Chondrocyte (in vitro differentiated cells): ENCODE measurements at regions not wholly inside any gene's neighbourhood (a gene's known extent, or its start where the extent isn't known, plus 50 kb on each side); places are given as distances from the start of the nearest gene placed in this dataset.

Source experiments
- DNase-seq: peaks from one replicate; pipeline ENCODE4 v3.0.0; 2021; ENCODE audit warnings: mixed read lengths, low spot score
- H3K27ac Mint-ChIP-seq: one replicate; pipeline ENCODE4 v1.8.0; 2021; ENCODE audit warnings: mild to moderate bottlenecking, moderate library complexity, mixed read lengths; ENCODE audit not compliant: unreplicated experiment
- H3K27me3 Mint-ChIP-seq: 2 replicates; pipeline ENCODE4 v1.8.0; 2021; ENCODE audit warnings: low read depth, mixed read lengths
- H3K36me3 Mint-ChIP-seq: 2 replicates; pipeline ENCODE4 v1.8.0; 2021; ENCODE audit warnings: low read depth, mixed read lengths
- H3K4me1 Mint-ChIP-seq: 2 replicates; pipeline ENCODE4 v1.8.0; 2021; ENCODE audit warnings: low read depth, mild to moderate bottlenecking, mixed read lengths
- H3K4me3 Mint-ChIP-seq: one replicate; pipeline ENCODE4 v1.8.0; 2021; ENCODE audit warnings: mild to moderate bottlenecking, moderate library complexity, mixed read lengths; ENCODE audit not compliant: unreplicated experiment
- H3K9me3 Mint-ChIP-seq: 2 replicates; pipeline ENCODE4 v1.8.0; 2021; ENCODE audit warnings: low read depth, mixed read lengths
- TF ChIP-seq, protein P1 (sequence below): fragments of 200-600 bp; sonication (generic); IDR thresholded peaks from 2 replicates; pipeline ENCODE4 v1.5.0; 2021; ENCODE audit warnings: antibody characterized with exemption, mild to moderate bottlenecking, moderate library complexity

DNA sequence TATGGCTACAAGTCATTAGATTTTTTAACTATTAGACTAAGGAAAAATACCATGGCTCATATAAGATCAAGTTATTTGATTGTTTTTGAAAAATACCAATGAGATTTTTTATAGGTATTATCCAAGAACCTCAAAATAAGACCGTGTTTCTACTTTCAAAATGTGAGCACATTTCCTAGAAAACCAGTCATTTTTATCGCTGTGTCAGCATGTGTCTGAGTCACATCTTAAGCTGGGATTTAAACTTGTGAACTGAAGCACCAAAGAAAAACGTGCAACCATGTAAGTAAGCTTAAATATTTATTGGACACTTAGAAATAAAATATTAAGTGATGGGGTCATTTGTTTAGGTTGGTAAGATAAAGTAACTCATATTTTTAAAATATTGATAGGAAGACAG, 1676.0 kb upstream of the NUDT12 start:
- Mint-ChIP-seq H3K36me3 (no peaks in the 10 kb centered on the region), H3K4me3 (no peak overlapping the region)
- DNase-seq, result no peak

DNA sequence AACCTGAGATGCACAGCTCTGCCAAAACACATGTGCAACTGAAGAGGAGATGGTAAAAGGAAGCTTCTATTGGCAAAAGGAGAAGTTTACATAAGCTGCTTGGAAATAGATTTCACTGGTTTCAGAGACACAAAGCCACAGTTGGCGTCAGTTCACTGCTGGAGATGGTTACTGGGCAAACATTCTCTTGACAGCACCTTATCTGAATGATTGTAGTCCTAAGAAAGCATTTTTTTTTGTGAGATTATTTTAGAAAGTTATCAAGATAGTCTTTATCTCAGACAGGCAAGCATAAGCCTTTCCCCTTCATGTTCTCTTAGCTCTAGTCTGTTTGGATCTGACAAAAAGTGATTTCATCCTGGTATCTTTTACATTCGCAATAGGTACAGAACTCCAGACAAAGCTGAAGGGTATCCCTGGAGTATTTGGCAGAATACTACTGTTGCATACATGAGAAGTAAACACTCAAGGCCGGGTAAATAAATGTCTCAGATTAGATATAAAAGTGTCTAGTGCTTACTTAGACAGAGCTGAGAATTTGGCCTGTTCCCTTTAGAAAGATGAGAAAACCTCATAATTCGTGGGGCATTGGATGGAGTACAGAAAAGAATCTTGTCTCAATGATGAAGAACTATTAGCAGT, 1668.0 kb upstream of the NUDT12 start:
- Mint-ChIP-seq H3K27ac (no peak overlapping the region), H3K4me1 (no peaks in the 10 kb centered on the region), H3K4me3 (no peak overlapping the region), H3K9me3 (peaks cover 3% of the 10 kb centered on the region), H3K36me3 (no peaks in the 10 kb centered on the region), H3K27me3 (no peaks in the 10 kb centered on the region)
- TF ChIP-seq, protein P1, sequence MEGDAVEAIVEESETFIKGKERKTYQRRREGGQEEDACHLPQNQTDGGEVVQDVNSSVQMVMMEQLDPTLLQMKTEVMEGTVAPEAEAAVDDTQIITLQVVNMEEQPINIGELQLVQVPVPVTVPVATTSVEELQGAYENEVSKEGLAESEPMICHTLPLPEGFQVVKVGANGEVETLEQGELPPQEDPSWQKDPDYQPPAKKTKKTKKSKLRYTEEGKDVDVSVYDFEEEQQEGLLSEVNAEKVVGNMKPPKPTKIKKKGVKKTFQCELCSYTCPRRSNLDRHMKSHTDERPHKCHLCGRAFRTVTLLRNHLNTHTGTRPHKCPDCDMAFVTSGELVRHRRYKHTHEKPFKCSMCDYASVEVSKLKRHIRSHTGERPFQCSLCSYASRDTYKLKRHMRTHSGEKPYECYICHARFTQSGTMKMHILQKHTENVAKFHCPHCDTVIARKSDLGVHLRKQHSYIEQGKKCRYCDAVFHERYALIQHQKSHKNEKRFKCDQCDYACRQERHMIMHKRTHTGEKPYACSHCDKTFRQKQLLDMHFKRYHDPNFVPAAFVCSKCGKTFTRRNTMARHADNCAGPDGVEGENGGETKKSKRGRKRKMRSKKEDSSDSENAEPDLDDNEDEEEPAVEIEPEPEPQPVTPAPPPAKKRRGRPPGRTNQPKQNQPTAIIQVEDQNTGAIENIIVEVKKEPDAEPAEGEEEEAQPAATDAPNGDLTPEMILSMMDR, result no peak
- DNase-seq, result no peak

More for the DNA sequence above, 1676.0 kb upstream of the NUDT12 start:
- no peaks in the 10 kb centered on the region for H3K27me3 Mint-ChIP-seq
- TF ChIP-seq, protein P1, result no peak
- H3K4me1 Mint-ChIP-seq, result no peaks in the 10 kb centered on the region
- H3K9me3 Mint-ChIP-seq, result no peaks in the 10 kb centered on the region
- no peak overlapping the region for H3K27ac Mint-ChIP-seq

DNA sequence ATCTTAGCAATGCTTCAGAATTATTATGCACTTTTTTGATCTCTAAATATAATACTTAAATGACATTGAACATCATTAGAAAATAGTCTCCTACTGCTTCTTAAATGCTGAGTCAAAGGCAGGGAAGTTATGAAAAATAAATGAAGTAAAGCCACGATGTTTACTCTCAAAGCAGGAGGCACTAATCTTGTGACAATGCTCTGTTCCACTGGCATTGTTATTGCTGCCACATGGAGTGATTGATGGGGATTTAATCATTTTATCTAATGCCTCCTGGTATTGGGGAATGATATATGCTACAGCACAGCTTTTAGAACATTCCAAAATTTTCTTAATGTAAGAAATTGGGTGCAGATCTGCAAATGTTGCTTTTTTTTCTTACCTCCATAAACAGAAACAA, 1655.4 kb upstream of the NUDT12 start:
- TF ChIP-seq, protein P1, result no peak
- Mint-ChIP-seq H3K27me3 (no peaks in the 10 kb centered on the region), H3K27ac (no peak overlapping the region), H3K4me1 (peaks cover 3% of the 10 kb centered on the region), H3K4me3 (no peak overlapping the region), H3K36me3 (peaks cover 5% of the 10 kb centered on the region), H3K9me3 (peaks cover 14% of the 10 kb centered on the region)
- DNase-seq, result no peak

DNA sequence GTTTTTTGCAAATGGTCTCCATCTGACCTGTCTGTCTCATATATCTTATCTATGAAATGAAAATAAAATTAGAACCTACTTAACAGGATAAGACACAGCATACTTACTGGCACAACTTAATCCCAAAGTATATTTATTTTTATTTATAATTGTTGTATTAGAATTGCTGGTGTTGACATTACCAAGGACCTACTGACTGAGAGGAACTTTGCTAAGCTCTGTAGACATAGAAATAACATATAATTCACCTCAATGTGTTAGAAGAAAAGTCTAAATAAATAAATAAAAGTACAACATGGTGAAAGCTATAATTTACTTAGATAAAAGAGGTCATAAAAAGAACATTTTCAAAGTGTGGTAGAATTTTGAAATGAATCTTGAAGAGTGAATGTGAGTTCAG, 1650.5 kb upstream of the NUDT12 start:
- Mint-ChIP-seq H3K4me3 (no peak overlapping the region), H3K27ac (no peak overlapping the region), H3K27me3 (no peaks in the 10 kb centered on the region), H3K9me3 (peaks cover 3% of the 10 kb centered on the region), H3K4me1 (peaks cover 2% of the 10 kb centered on the region), H3K36me3 (no peaks in the 10 kb centered on the region)
- TF ChIP-seq, protein P1, result no peak
- no peak for DNase-seq

DNA sequence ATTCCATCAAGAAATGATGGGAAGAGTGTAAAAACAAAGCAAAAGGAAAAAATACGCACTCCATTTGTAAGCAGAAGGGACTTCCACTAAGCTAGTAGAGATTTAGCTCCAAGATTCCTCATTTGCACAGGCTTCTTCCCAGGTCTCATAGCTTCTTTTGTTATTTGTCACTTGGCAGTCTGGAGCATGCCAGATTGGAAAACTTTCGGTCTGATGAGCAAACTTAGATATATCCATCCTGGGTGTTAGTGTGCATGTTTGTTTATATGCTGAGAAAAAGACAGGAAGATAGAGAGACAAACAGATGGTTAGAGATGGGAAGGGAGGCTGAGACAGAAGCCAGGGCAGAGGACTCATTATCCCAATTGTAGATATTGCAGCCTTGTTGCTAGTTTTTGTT, 1644.5 kb upstream of the NUDT12 start:
- H3K36me3 Mint-ChIP-seq, result peaks cover under 1% of the 10 kb centered on the region
- peaks cover under 1% of the 10 kb centered on the region for H3K9me3 Mint-ChIP-seq

More for the DNA sequence above, 1644.5 kb upstream of the NUDT12 start:
- Mint-ChIP-seq H3K4me1 (no peaks in the 10 kb centered on the region), H3K27me3 (no peaks in the 10 kb centered on the region), H3K27ac (no peak overlapping the region), H3K4me3 (no peak overlapping the region)
- TF ChIP-seq, protein P1, result no peak
- DNase-seq, result no peak
